ENCODE measurements at regions not wholly inside any gene's neighbourhood (a gene's known extent, or its start where the extent isn't known, plus 50 kb on each side); places are given as distances from the start of the nearest gene placed in this dataset.

DNA sequence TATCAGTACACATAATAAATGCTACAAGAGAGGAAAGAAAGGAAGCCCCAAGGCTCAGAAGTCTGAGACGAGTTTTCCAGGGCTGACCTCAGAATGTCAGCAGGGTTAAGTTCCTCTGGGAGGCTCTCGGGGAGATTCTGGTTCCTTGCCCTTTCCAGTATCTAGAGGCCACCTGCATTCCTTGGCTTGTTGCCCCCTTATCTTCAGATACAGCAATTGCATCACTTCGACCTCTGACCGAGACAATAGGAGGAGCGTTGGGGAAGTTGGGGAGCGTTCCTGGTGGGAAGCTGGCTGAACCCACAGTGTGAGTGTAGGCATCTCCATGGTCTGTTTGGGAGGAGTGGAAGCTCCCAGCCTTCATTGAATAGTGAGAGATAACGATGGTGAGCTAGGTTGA, 72.0 kb upstream of the MTPN start:
- intact Hi-C loops (cut with DNase I, micrococcal nuclease), result no loop called here
- no peak for DNase-seq
- no peak for ATAC-seq

DNA sequence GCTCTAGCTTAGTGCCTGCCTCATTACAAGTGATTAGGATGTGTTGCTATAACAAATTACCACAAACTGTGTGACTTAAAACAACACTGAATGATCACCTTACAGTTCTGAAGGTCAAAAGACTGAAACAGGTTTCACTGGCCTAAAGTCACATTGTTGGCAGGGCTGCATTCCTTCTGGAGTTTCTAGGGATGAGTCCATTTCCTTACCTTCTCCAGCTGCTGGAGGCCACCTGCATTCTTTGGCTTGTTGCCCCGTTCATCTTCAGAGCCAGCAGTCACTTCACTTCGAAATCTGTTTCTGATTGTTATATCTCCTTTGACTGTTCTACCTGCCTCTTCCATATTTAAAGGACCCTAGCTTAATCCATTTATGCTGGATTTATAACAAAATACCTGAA, 69.4 kb upstream of the MTPN start:
- ATAC-seq (no peak), DNase-seq (no peak)
- intact Hi-C loops (cut with DNase I, micrococcal nuclease), result no loop called here

DNA sequence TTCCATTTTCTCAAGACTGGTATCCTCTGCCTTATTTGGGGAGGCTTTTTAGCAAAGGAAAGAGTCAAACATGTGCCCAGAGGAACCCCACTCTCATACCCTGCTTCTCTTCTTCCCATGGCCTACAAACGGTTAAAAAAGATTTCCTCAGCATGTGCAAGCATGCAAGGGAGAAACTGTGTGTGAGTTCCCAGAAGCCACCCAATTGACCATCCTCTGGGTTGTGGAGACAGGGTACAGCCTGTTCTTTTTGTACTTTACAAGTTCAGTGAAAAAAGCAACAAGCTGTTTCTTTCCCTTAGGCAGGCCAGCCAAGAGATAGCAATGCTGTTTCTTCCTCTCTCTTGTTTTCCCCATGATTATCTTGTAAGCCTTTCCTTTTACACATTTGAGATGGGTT, 68.8 kb upstream of the MTPN start:
- intact Hi-C loops (cut with DNase I, micrococcal nuclease), result no loop called here
- no peak for ATAC-seq
- DNase-seq, result no peak

DNA sequence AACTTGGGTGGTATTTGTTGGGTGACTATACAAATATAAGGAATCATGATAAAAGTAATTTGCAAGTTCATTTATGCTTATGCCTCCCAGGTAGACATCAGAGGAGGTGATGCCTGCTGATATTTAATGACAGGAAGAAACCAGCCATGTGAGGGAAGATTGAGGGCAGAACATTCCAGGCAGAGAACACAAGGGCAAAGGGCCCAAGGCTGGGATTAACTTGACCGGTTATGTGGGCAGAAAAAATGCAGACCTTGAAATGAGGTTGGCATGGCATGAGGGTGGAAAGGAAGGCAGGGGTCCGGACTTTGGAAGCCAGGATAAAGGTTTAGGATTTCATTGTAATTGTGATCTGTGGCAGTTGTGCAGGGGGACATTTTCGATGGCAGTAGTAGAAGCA, 68.0 kb upstream of the MTPN start:
- DNase-seq, result no peak
- ATAC-seq, result no peak
- intact Hi-C loops (cut with DNase I, micrococcal nuclease), result no loop called here

DNA sequence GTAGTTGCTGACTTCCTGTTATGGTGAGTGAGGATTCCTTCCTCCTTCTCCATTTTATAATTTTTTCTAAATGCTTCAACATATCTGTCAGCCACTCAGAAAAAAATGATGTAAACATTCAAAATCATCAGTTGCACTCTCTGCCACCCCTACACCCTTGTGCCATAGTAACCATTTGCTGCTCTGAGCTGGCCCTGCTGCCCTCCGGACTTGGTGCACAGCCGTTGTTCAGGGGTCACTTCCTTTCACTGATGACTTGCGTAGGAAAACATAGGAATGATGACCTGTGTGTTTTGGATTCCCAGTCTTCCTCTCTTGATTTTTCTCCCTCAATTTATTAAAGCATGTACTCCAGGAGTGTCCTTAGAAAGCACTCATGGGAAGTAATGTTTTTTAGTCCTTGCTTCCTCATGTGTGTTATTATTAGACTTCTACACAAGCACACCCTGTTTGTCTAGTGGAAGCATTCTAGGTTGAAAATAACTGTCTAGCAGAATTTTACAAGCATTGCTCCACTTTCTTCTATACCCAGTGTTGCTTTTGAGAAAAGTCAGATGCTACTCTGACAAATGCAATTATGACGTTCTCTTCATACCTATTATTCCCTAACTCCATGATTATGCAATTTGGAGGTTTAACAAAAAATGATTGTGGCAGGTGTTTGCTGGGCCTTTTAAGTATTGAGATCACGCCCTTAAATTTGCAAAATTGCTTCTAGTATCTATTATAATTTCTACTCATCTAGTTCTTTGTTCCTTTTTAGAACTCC, 62.6 kb upstream of the MTPN start:
- no peak for ATAC-seq
- DNase-seq, result no peak
- intact Hi-C loops (cut with DNase I, micrococcal nuclease), result loop anchor here in 1 of 2 donors (10.0 kb wide), 1 partner anchor 95 kb away; no protein-coding TSS in a partner anchor

DNA sequence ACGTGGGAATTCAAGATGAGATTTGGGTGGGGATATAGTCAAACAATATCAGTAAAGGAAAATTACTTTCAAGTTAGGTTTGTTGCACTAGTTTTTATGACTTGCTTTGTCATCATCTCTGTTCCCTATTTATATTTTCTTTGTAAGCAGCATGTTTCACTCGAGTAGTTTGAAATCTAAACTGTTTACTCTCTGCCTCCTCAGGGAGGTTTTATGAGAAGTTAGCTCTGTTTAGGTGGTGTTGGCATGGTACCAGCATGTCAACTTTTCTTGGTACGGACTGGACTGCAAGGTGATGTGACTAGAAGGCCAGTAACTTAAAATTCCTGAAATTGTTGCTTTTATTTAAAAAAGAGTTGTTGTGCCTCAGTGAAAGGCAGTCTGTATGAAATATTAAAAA, 59.2 kb upstream of the MTPN start:
- intact Hi-C loops (cut with DNase I, micrococcal nuclease), result loop anchor here in 1 of 2 donors (10.0 kb wide), 1 partner anchor 98 kb away; no protein-coding TSS in a partner anchor
- ATAC-seq (no peak), DNase-seq (no peak)

DNA sequence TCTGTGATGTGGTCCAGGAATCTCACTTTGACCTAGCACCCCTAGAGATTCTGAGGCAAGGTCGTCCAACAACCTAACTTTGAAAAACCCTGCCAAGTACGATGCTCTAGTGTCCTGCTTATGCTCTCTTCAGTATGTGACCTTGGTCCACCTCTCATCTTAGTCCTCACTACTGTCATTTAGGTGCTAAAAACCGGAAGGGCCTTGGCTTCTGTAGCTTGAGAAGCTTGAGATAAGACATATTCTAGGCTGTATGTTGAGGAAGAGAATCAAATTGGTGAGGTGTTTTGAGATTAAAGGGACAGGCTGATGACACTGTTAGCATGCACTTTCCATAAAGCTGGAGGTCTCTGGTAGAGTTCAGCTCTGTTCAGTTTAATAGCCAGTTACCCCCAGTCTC, 57.0 kb upstream of the MTPN start:
- DNase-seq, result no peak
- ATAC-seq, result no peak
- intact Hi-C loops (cut with DNase I, micrococcal nuclease), result loop anchor here in 1 of 2 donors (10.0 kb wide), 1 partner anchor 101 kb away; no protein-coding TSS in a partner anchor

DNA sequence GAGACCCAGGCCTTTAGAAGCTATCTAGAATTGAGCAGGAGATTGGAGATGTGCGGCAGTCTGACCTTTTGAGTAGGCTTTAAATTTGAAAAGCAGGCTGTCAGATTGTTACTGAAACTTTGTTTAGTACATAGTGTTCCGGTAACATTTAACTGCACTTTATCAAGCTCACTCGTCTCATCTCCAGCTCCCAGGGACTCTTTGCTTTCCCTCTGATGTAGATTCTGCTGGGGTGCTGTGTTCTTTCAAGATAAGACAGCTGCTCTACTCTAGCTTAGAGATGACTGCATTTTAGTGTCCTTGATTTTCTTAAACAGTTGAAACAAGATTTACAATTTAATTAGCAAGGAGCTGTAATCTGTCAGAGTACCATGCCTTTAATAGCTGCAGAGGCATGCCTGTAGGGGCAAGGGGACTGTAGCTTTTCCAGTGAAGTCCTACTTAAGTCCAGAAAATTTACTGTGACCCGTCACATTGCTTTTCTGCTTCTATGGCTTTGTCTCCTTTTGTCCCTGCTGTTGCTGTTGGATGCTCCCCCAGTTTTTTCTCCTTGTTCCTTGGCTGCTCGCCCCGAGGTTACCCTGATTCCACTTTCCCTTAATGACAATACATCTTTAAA, 56.4 kb upstream of the MTPN start:
- DNase-seq, result peak in 1 of 2 donors; percentile 40
- intact Hi-C loops (cut with DNase I, micrococcal nuclease), result loop anchor here in 1 of 2 donors (10.0 kb wide), 1 partner anchor 101 kb away; no protein-coding TSS in a partner anchor
- ATAC-seq, result peak; percentile 42

DNA sequence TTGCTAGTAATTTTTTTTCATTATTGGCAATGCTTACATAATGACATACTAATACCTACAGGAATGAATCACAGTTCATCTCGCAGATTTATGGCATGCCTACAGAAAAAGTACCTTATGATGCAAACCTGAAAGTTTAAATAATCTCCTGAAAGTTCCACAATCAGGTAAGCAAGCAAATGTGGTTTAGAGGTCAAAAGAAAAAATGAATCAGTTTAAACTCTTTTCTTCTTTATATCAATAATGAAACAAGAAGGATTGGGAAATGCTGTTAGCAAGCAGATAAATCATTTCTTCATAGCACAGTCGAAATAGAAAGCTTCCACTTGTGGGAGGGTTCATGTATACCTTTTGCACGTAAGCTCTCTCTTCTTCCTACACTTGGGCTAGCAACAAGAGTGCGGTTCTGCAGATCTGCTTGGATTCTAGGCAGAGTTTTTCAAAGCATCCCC, 53.7 kb upstream of the MTPN start:
- no peak for DNase-seq
- intact Hi-C loops (cut with DNase I, micrococcal nuclease), result loop anchor here in 1 of 2 donors (10.0 kb wide), 1 partner anchor 104 kb away; no protein-coding TSS in a partner anchor
- no peak for ATAC-seq

DNA sequence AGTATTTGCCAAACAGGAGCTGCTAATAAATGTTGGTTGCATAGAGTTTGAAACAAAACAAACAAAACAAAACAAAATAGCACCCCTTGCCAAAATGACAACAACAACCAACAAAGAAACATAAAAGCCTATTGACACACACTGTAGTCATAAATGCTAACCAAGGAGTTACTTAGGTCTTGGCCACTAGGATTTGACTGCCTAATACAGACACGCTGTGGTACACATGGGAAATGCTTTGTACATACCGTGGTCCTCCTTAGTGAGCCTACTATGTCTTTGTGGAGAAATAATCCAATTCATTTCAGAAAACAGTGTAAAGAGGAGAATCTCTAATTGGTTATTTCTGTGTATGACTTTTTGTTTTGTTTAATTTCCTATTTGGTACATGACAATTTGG, 53.2 kb upstream of the MTPN start:
- intact Hi-C loops (cut with DNase I, micrococcal nuclease), result loop anchor here in 1 of 2 donors (10.0 kb wide), 1 partner anchor 104 kb away; no protein-coding TSS in a partner anchor
- DNase-seq, result no peak
- ATAC-seq, result no peak

DNA sequence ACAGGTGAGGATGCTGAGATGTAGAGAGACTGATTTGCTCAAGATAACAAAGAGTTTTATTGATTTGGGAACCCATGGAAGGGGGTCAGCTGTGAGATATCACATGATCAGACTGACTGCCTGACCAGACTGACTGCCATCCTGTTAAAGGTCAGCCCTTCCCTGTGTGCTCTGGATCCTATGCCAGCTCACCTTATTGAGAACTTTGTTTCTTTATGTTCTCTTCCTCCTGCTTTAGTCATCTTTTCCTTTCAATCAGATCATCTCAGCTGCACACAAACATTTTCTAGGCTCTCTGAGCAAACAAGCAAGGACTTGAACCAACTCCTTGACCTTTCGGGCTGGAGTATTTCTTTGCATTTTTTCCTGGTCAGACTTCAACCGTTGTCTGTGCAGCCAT, 50.0 kb upstream of the MTPN start:
- ATAC-seq (no peak), DNase-seq (no peak)
- intact Hi-C loops (cut with DNase I, micrococcal nuclease), result no loop called here

Data from left colon (tissue), 2 donors.